CD14-positive monocyte (primary cell): ENCODE measurements at regions not wholly inside any gene's neighbourhood (a gene's known extent, or its start where the extent isn't known, plus 50 kb on each side); places are given as distances from the start of the nearest gene placed in this dataset.
A peak's percentile ranks its signal among the peaks of the same experiment; 100 is the strongest.

ENCODE experiments used
- DNase-seq, 3 donors: peaks; one replicate each; pipeline ENCODE4 v3.0.0-alpha.2; 2011 to 2022
- H2AFZ ChIP-seq: 2 replicates; pipeline ENCODE4 v1.6.0; 2012; ENCODE audit warnings: mild to moderate bottlenecking, low read depth, low read length, inconsistent platforms; ENCODE audit not compliant: insufficient read depth, poor library complexity, severe bottlenecking
- H3K27ac ChIP-seq, 2 donors: 1 replicate in 1 of 2; 2 replicates in 1 of 2; pipeline ENCODE4 v1.5.1; 2012 to 2013; ENCODE audit warnings: low read length in 2 of 2, control low read depth in 1 of 2, inconsistent platforms in 1 of 2, low read depth in 1 of 2, mild to moderate bottlenecking in 1 of 2
- H3K27me3 ChIP-seq, 2 donors: one replicate each; pipeline versions ENCODE4 v1.6.0 to v1.6.1; 2011 to 2013; ENCODE audit warnings: low read length in 2 of 2; ENCODE audit not compliant: control insufficient read depth in 2 of 2, insufficient read depth in 2 of 2
- H3K36me3 ChIP-seq, 2 donors: replicated peaks in 1 of 2; 1 replicate in 1 of 2; 2 replicates in 1 of 2; pipeline versions ENCODE4 v1.5.1 to v1.6.1; 2012 to 2013; ENCODE audit warnings: low read length in 2 of 2, control low read depth in 1 of 2, inconsistent platforms in 1 of 2, mild to moderate bottlenecking in 1 of 2; ENCODE audit not compliant: insufficient read depth in 2 of 2, control insufficient read depth in 1 of 2
- H3K4me1 ChIP-seq, 2 donors: 1 replicate in 1 of 2; 2 replicates in 1 of 2; pipeline versions ENCODE4 v1.5.1 to v1.6.1; 2012 to 2013; ENCODE audit warnings: low read length in 2 of 2, control low read depth in 1 of 2, inconsistent platforms in 1 of 2, mild to moderate bottlenecking in 1 of 2, moderate library complexity in 1 of 2; ENCODE audit not compliant: insufficient read depth in 2 of 2, control insufficient read depth in 1 of 2
- H3K4me2 ChIP-seq: replicated peaks from 2 replicates; pipeline ENCODE3; 2012; ENCODE audit warnings: low read length, moderate library complexity, mild to moderate bottlenecking; ENCODE audit not compliant: poor library complexity, severe bottlenecking; ENCODE audit errors: extremely low read depth
- H3K4me3 ChIP-seq, 3 experiments: fragments of 200-600 bp in 1 of 3; sonication (generic) in 1 of 3; replicated peaks in 1 of 3; 1 replicate in 2 of 3; 2 replicates in 1 of 3; pipeline ENCODE4 v1.5.1; 2011 to 2013; ENCODE audit warnings: low read length in 3 of 3, mild to moderate bottlenecking in 3 of 3, control low read depth in 2 of 3, low read depth in 2 of 3, inconsistent platforms in 1 of 3, moderate library complexity in 1 of 3
- H3K79me2 ChIP-seq: 2 replicates; pipeline ENCODE4 v1.6.0; 2012; ENCODE audit warnings: mild to moderate bottlenecking, control low read depth, inconsistent platforms, low read length, moderate library complexity; ENCODE audit not compliant: insufficient read depth
- H3K9ac ChIP-seq: 2 replicates; pipeline ENCODE4 v1.6.0; 2017; ENCODE audit warnings: low read length, mild to moderate bottlenecking; ENCODE audit not compliant: insufficient read depth, poor library complexity, severe bottlenecking
- H3K9me3 ChIP-seq, 2 donors: replicated peaks in 1 of 2; 1 replicate in 1 of 2; 2 replicates in 1 of 2; pipeline versions ENCODE4 v1.5.1 to v1.6.1; 2012 to 2013; ENCODE audit warnings: low read length in 2 of 2, control low read depth in 1 of 2; ENCODE audit not compliant: control insufficient read depth in 1 of 2, insufficient read depth in 1 of 2
- H4K20me1 ChIP-seq: 2 replicates; pipeline ENCODE4 v1.6.0; 2012; ENCODE audit warnings: mild to moderate bottlenecking, low read length, control low read depth, moderate library complexity; ENCODE audit not compliant: insufficient read depth
- H3K27ac Mint-ChIP-seq, 7 donors: one replicate each; pipeline ENCODE4 v1.8.0; 2020; ENCODE audit warnings: mild to moderate bottlenecking in 7 of 7, mixed read lengths in 7 of 7, moderate library complexity in 6 of 7, inconsistent platforms in 2 of 7
- H3K27me3 Mint-ChIP-seq, 3 donors: one replicate each; pipeline ENCODE4 v1.8.0; 2021 to 2022; ENCODE audit warnings: low read depth in 3 of 3, mild to moderate bottlenecking in 3 of 3, mixed read lengths in 3 of 3, moderate library complexity in 3 of 3, inconsistent platforms in 1 of 3
- H3K36me3 Mint-ChIP-seq, 2 donors: one replicate each; pipeline ENCODE4 v1.8.0; 2020; ENCODE audit warnings: mixed read lengths in 2 of 2, inconsistent platforms in 1 of 2, mild to moderate bottlenecking in 1 of 2
- H3K4me1 Mint-ChIP-seq: one replicate; pipeline ENCODE4 v1.8.0; 2020; ENCODE audit warnings: mild to moderate bottlenecking, mixed read lengths
- H3K4me3 Mint-ChIP-seq, 2 donors: one replicate each; pipeline ENCODE4 v1.8.0; 2020; ENCODE audit warnings: mild to moderate bottlenecking in 2 of 2, mixed read lengths in 2 of 2, moderate library complexity in 1 of 2
- H3K9me3 Mint-ChIP-seq, 7 donors: one replicate each; pipeline ENCODE4 v1.8.0; 2020 to 2022; ENCODE audit warnings: mixed read lengths in 7 of 7, mild to moderate bottlenecking in 6 of 7, moderate library complexity in 6 of 7, inconsistent platforms in 2 of 7
- WGBS: methylation state at CpG from one replicate; pipeline ENCODE4 v1.1.5; 2013; ENCODE audit warnings: missing lambda C conversion rate; ENCODE audit not compliant: insufficient coverage; 5-methylcytosine and 5-hydroxymethylcytosine counted together
- intact Hi-C, 2 donors: fragments of 100-400 bp; cut with micrococcal nuclease; formaldehyde crosslinking; loops; one replicate each; pipeline versions ENCODE4 v1.15.0 to v1.15.1; 2023
- TF ChIP-seq, protein P1 (sequence below): fragments of 200-600 bp; IDR thresholded peaks from one replicate; pipeline ENCODE4 v1.8.0; 2022; ENCODE audit warnings: antibody characterized with exemption, mild to moderate bottlenecking

DNA sequence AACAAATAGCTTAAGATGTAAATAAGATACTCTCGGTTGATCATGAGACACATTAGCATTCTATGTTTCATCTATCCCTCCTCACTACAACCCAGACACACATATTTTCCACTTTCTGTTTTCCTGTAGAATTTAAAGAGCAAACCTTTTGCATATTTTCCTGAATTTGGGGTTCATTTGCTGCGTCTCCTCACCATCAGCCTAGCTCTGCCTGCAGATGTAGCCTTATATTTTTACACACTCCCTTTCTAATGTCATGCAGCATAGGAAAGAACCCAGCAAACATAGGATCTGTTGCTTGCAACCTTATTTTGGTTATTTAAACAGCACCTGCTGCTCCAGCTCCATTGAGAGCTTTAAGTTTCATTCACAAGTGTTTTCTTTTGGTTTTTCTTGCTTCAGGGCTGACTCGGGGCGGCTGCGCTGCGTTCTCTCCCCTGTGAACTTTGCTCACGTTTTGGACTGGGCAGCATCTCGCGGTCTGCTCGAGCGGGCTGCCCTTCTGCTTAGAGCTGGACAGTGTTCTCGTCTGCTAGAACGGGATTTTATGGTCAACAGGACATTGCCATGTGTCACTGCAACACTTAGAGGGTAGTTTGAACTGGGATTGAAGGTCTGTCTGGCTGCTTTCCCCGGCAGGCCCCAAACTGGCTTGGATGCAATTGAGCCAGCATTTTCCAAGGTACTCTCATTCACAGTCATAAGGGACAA, 57.8 kb upstream of the VRK1 start:
- Mint-ChIP-seq H3K4me1 (peaks cover 19% of the 10 kb centered on the region), H3K9me3 (peaks cover 0 to 5% (median 0%) of the 10 kb centered on the region in 7 donors), H3K4me3 (peak overlapping the region in 1 of 2 donors; percentile 68), H3K27me3 (peaks cover 65 to 83% (median 72%) of the 10 kb centered on the region in 3 donors), H3K36me3 (peaks cover 0 to 2% of the 10 kb centered on the region in 2 donors), H3K27ac (no peak overlapping the region)
- H3K4me1 ChIP-seq: peaks cover 14 to 19% of the 10 kb centered on the region in 2 donors
- peaks cover 36 to 59% of the 10 kb centered on the region in 2 donors for H3K27me3 ChIP-seq
- 83% methylated on average over 13 of the region's 14 CpGs for WGBS
- TF ChIP-seq, protein P1, sequence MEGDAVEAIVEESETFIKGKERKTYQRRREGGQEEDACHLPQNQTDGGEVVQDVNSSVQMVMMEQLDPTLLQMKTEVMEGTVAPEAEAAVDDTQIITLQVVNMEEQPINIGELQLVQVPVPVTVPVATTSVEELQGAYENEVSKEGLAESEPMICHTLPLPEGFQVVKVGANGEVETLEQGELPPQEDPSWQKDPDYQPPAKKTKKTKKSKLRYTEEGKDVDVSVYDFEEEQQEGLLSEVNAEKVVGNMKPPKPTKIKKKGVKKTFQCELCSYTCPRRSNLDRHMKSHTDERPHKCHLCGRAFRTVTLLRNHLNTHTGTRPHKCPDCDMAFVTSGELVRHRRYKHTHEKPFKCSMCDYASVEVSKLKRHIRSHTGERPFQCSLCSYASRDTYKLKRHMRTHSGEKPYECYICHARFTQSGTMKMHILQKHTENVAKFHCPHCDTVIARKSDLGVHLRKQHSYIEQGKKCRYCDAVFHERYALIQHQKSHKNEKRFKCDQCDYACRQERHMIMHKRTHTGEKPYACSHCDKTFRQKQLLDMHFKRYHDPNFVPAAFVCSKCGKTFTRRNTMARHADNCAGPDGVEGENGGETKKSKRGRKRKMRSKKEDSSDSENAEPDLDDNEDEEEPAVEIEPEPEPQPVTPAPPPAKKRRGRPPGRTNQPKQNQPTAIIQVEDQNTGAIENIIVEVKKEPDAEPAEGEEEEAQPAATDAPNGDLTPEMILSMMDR: no peak
- no peak overlapping the region for H3K4me2 ChIP-seq
- H3K27ac ChIP-seq: no peak overlapping the region
- intact Hi-C loops: loop anchor here in 1 of 2 donors (10.0 kb wide), 1 partner anchor 165 kb away; no protein-coding TSS in a partner anchor
- no peak overlapping the region for H3K9ac ChIP-seq
- H3K4me3 ChIP-seq: no peak overlapping the region
- no peaks in the 10 kb centered on the region for H3K9me3 ChIP-seq
- H3K79me2 ChIP-seq: no peaks in the 10 kb centered on the region
- peak overlapping the region; percentile 3 for H2AFZ ChIP-seq
- no peaks in the 10 kb centered on the region for H4K20me1 ChIP-seq
- no peak for DNase-seq
- H3K36me3 ChIP-seq: no peaks in the 10 kb centered on the region

DNA sequence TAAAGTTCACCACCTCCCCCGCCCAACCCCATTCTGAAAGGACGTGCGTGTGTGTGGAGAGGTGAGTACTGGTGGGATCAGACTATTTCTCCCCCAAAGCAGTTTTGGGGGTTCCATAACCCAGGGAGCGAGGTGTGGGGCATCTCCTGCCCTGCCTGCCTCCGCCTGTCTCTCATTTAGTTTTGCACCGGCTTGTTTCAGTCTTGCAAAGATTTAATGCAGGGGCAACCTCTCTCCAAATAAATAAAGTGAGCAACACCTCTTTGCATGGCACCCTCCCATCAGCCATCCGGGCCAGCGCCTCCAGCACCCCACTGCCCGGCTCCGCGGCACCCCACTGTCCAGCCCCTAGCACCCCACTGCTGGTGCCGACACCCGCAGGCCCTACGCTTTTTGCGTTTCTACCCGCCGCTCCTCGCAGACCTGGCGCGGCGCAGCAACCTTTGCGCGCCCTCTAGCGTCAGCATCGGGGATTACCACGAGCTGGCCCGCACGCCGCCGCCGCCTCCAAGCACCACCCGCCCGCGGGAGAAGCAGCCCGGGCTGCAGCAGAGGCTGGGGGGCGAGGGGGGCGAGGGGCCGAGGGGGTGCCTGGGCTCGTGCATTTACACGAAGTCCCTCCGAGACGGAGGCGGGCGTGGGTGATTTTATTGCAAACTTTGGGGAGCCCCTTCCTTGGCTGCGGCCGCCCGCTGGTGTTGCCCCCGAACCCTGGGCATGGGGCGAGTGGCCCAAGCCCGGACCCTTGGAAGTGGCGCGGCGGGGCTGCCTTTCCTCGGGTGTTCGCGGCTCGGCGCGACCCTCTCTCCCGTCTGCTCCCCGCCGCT, 55.8 kb upstream of the VRK1 start:
- peak overlapping the region; percentile 77 for H3K4me2 ChIP-seq
- peaks cover 67 to 72% (median 69%) of the 10 kb centered on the region in 3 donors for H3K27me3 Mint-ChIP-seq
- peaks cover 34 to 62% of the 10 kb centered on the region in 2 donors for H3K27me3 ChIP-seq
- H3K27ac Mint-ChIP-seq: no peak overlapping the region
- H3K79me2 ChIP-seq: no peaks in the 10 kb centered on the region
- no peaks in the 10 kb centered on the region for H3K36me3 ChIP-seq
- peaks cover 0 to 2% of the 10 kb centered on the region in 2 donors for H3K36me3 Mint-ChIP-seq
- H4K20me1 ChIP-seq: no peaks in the 10 kb centered on the region
- H3K9ac ChIP-seq: peak overlapping the region; percentile 43
- peaks cover 19% of the 10 kb centered on the region for H3K4me1 Mint-ChIP-seq
- peaks cover 0 to 5% (median 1%) of the 10 kb centered on the region in 7 donors for H3K9me3 Mint-ChIP-seq
- 7% methylated on average over 42 of the region's 62 CpGs for whole genome bisulfite sequencing
- intact Hi-C loops: no loop called here
- no peak overlapping the region for H3K27ac ChIP-seq
- no peaks in the 10 kb centered on the region for H3K9me3 ChIP-seq
- H3K4me1 ChIP-seq: peaks cover 14 to 19% of the 10 kb centered on the region in 2 donors
- peak; percentile 44 to 56 (median 48) for DNase-seq
- peak overlapping the region; percentile 70 for H2AFZ ChIP-seq
- TF ChIP-seq, protein P1: peak; percentile 97
- peak overlapping the region in 2 of 3 experiments; percentile 20 to 67 for H3K4me3 ChIP-seq
- H3K4me3 Mint-ChIP-seq: peak overlapping the region; percentile 58 to 87
